Tibial nerve (tissue), 3 donors: ENCODE measurements at regions not wholly inside any gene's neighbourhood (a gene's known extent, or its start where the extent isn't known, plus 50 kb on each side); places are given as distances from the start of the nearest gene placed in this dataset.

Experiments used
- CTCF ChIP-seq, 5 experiments: fragments of 200-600 bp in 3 of 5; fragments of 450-650 bp in 2 of 5; sonication (generic) in 3 of 5; IDR thresholded peaks; one replicate each; pipeline ENCODE4 v1.5.1; 2016 to 2019; ENCODE audit warnings: antibody characterized with exemption in 5 of 5, mild to moderate bottlenecking in 3 of 5, moderate library complexity in 2 of 5
- POLR2A ChIP-seq, 2 donors: fragments of 450-650 bp; IDR thresholded peaks; one replicate each; pipeline ENCODE4 v1.6.1; 2017; ENCODE audit warnings: antibody characterized with exemption in 2 of 2, mild to moderate bottlenecking in 2 of 2, moderate library complexity in 2 of 2

GRCh38 chr4:100954046-100954445, 393.3 kb downstream of the PPP3CA start:
- TF ChIP-seq CTCF (IDR thresholded peaks at IDR 0.05) (no peak), POLR2A (IDR thresholded peaks at IDR 0.05) (no peak)
